DND-41 (cell line): ENCODE measurements at regions not wholly inside any gene's neighbourhood (a gene's known extent, or its start where the extent isn't known, plus 50 kb on each side); places are given as distances from the start of the nearest gene placed in this dataset.
"Not testable (repeated sequence)": the region's sequence is repeated elsewhere in the genome, so short reads cannot be mapped to it uniquely, and the experiment has no call there.

ENCODE experiments used
- EZH2 ChIP-seq: IDR thresholded peaks from 3 replicates; pipeline ENCODE4 v1.6.1; 2012; ENCODE audit warnings: borderline replicate concordance, low read depth, mild to moderate bottlenecking, moderate library complexity, low read length, inconsistent platforms; ENCODE audit not compliant: severe bottlenecking
- TF ChIP-seq, protein P1 (sequence below): IDR thresholded peaks from 2 replicates; pipeline ENCODE4 v1.5.1; 2012; ENCODE audit warnings: borderline replicate concordance, low read length, moderate library complexity, mild to moderate bottlenecking; ENCODE audit not compliant: poor library complexity, severe bottlenecking; ENCODE audit errors: extremely low read depth

- not testable (repeated sequence) for TF ChIP-seq EZH2
- TF ChIP-seq, protein P1, sequence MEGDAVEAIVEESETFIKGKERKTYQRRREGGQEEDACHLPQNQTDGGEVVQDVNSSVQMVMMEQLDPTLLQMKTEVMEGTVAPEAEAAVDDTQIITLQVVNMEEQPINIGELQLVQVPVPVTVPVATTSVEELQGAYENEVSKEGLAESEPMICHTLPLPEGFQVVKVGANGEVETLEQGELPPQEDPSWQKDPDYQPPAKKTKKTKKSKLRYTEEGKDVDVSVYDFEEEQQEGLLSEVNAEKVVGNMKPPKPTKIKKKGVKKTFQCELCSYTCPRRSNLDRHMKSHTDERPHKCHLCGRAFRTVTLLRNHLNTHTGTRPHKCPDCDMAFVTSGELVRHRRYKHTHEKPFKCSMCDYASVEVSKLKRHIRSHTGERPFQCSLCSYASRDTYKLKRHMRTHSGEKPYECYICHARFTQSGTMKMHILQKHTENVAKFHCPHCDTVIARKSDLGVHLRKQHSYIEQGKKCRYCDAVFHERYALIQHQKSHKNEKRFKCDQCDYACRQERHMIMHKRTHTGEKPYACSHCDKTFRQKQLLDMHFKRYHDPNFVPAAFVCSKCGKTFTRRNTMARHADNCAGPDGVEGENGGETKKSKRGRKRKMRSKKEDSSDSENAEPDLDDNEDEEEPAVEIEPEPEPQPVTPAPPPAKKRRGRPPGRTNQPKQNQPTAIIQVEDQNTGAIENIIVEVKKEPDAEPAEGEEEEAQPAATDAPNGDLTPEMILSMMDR = not testable (repeated sequence)
Measured at GRCh38 chr1:14279891-14280290, 318.6 kb upstream of the KAZN start.
